ENCODE measurements at regions not wholly inside any gene's neighbourhood (a gene's known extent, or its start where the extent isn't known, plus 50 kb on each side); places are given as distances from the start of the nearest gene placed in this dataset.

DNA sequence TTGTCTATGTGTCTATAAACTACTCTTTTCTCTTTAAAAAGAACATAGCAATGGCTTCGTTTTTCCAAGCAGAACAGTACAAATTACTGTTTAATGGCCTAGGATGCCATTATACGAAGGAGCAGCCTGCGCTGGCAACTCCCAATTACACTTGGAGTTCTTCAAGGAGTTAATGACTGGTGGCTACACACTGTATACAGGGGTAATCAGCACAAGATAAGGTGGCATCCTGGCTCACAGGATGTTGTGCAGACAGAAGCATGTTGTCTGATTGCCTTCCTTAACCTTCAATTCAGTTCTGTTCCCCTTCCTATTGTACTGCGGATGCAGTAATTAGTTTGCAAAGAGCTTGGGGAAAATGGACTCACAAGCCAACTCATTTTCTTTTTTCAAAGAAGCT lies 250.7 kb upstream of the ROBO2 start:
- no peak for DNase-seq (ENCODE audit: low spot score)

DNA sequence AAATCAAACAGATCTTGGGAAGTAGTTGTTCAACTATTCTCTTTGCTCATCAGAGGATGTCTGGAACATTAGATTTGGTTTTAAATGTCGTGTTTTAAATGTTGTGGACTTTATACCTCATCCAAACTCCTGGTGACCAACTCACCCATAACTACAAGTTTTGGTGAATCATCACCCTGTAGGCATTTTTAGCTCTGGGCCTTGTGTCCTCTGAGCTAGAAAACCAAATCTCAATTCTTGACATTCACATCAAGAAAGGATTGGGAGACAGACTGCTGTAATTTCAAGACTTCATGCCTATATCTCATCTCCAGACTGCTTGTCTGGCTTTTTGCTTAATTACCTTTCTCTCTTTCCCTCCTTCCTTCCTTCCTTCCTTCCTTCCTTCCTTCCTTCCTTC lies 228.5 kb upstream of the ROBO2 start:
- DNase-seq (ENCODE audit: low spot score): no peak

- DNase-seq (ENCODE audit: low spot score): no peak
Observed at GRCh38 chr3:76812649-76813242, 227.2 kb upstream of the ROBO2 start.

DNA sequence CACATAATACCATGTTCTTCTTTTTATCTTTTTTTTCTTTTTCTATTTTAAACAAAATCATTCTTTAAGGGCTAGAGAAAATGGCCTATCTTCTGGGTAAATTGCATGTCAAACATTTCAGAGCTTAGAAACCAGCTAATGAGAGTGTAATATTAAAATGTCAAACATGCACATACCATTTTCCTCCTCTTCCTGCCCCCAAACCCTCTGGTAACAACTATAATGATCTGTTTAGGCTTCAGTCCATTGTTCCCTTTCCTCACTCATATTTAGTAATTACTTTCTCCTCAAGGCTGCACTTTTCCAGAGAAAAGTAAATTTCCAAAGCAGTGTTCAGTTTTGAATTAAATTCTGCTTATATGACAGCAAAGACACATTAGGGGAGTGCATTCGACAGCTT lies 224.3 kb upstream of the ROBO2 start:
- DNase-seq (ENCODE audit: low spot score): no peak

DNA sequence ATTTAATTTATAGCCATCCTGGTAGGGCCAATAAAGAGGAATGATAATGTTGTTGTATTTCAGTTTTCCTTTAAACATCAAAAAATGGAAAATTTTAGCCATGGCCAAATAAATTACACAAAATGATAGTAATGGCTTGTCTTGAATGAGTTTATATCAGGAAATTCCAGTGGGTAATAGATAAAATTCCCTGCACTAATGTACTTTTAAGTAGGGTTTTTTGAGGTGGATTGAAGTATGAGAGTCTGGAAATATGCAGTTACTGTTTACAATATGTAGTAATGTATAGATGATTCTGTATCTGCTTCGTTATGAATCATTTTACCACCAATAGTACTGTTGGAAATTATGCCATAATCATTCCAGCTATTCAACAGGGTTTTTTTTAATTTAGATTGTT lies 219.4 kb upstream of the ROBO2 start:
- DNase-seq (ENCODE audit: low spot score): no peak

- DNase-seq (ENCODE audit: low spot score): no peak
Observed at GRCh38 chr3:76824658-76825240, 215.2 kb upstream of the ROBO2 start.

DNA sequence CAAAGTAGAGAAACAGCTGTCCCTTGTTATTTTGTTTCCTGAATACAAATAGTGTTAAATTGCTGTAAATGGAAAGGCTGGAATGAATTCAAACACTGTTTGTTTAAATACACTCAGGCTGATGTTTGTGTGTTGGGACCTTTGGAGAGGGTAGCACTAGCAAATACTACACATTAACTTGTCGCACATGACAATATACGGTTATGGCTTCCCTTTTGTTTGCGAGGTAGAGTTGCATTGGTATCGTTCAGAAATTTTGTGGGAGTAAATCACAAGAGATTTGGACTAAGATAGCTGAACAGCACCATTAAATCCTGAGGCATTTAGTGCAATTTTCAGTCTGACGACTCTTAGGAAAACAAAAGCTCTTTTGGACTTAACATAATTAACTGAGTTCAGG lies 213.0 kb upstream of the ROBO2 start:
- peak; percentile 18 for DNase-seq (ENCODE audit: low spot score)

DNA sequence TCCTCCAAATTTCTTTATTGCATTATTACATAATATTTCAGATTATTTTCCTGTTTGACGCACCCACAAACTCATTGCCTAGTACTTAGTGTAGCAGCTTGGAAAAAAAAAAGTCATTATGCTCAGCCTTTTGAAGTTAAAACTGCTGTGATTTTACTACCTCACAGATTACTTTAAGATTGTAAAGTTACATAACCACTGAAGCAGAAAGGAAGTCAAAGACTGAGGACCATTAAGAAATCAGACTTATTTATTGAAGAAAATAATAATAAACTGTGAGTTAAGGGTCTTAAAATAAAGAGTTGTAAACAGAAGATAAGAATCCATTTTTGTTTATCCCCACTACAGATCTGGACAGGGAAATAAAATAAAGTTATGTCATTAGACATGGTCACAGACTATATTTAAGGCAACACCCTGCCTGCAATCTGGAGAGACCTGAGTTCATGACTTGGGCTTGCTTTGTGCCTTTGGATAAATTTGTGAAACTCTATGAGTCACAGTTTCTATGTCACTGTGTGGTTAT lies 212.1 kb upstream of the ROBO2 start:
- DNase-seq (ENCODE audit: low spot score): peak; percentile 57

DNA sequence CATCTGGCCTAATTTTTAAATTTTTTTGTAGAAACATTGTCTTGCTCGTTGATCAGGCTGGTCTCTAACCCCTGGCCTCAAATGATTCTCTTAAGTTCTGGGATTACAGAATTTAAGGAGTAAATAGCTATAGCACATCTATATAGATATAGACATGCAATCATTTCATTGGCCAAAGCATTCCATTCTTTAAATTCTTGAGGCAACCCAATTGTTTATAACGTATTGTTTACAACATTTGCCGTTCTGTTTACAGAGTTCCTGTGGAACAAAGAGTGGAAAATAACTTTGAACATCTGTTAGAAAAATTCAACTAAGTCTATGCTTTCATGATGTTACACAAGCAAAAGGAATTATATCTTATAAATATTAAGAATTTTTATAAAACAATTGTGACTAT lies 205.2 kb upstream of the ROBO2 start:
- DNase-seq (ENCODE audit: low spot score): peak; percentile 13

- peak; percentile 33 for DNase-seq (ENCODE audit: low spot score)
Observed at GRCh38 chr3:76841747-76842146, 198.2 kb upstream of the ROBO2 start.

DNA sequence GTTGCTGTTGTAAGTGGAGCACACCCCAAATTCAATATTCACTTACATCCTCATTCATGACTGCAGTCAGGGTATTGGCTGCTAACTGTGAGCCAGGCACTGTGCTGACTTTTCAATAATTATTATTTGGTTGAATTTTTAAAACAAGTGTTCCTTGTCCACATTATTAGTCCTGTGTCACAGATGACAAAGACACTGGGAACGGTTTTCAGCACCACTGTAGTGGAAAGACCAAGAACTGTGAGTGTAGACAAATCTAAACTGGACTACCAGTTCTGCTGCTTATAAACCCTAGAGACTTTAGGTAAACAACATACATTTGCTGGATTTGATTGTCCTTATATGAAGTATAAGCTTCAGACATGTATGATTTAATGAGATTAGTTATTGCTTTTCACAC lies 197.7 kb upstream of the ROBO2 start:
- no peak for DNase-seq (ENCODE audit: low spot score)

- no peak for DNase-seq (ENCODE audit: low spot score)
Observed at GRCh38 chr3:76855451-76855850, 184.4 kb upstream of the ROBO2 start.

GRCh38 chr3:76859596-76859995 lies 180.3 kb upstream of the ROBO2 start:
- peak; percentile 20 for DNase-seq (ENCODE audit: low spot score)

GRCh38 chr3:76864355-76864754 lies 175.5 kb upstream of the ROBO2 start:
- DNase-seq (ENCODE audit: low spot score): no peak

GRCh38 chr3:76866729-76867408 lies 173.0 kb upstream of the ROBO2 start:
- DNase-seq (ENCODE audit: low spot score): no peak

GRCh38 chr3:76869726-76870384 lies 170.0 kb upstream of the ROBO2 start:
- DNase-seq (ENCODE audit: low spot score): no peak

DNA sequence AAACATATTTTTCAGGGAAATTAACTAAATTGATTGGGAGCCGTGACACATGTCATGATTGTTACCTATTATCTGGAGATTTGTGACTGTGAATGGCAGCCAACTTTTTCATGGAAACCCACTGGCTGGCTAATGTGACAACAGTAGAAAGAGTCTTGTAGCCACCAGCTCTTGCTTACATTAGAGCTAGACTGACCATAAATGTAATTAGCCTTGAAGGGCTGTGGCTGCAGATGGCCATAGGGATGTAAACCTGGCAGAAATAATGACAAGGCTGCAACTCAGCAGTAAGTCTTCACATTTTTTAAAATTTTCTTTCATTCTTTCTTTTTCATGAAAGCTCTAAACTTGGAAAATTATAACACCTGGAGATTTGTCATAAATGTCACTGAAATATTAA lies 168.2 kb upstream of the ROBO2 start:
- peak; percentile 1 for DNase-seq (ENCODE audit: low spot score)

DNA sequence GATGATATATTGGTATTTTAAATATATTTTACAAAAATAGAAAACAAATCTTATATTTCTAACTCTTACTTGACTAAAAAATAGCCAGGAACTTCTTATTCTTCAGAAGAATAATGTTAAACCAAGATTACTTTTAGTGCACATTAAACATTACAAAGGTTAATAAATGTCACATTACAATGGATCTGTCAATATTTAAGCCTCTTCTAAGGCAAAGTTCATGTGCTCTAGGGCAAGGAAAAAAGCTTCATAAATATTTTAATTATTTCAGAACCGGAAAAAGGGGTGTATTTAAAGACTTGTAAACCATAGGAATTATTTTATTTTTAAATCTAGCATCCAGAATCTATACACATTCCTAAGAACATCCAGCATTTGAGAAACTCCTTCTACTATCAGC lies 166.9 kb upstream of the ROBO2 start:
- no peak for DNase-seq (ENCODE audit: low spot score)

GRCh38 chr3:76873532-76874242 lies 166.2 kb upstream of the ROBO2 start:
- DNase-seq (ENCODE audit: low spot score): peak; percentile 25

DNA sequence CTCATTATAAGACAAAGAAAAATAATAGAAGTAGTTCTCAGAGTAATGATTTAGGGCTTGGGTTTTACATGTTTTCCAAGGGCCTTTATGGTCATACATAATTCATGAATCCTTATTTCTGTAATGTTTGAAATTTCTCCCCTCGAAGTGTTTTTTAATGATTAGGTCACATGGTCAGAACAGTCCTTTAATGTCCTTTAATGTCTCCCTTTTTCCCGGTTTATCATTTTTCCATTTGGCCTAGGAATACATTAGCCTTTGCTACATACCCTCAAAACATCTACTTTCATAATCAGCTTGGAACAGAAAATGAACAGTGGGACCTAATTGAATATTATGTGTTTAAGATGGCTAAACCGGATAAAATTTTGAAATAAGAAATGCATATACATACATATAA lies 159.9 kb upstream of the ROBO2 start:
- DNase-seq (ENCODE audit: low spot score): no peak

- DNase-seq (ENCODE audit: low spot score): no peak
Observed at GRCh38 chr3:76886761-76887500, 153.0 kb upstream of the ROBO2 start.

Measured in H4 (cell line).